Prostate gland (tissue), 2 donors: ENCODE measurements at regions not wholly inside any gene's neighbourhood (a gene's known extent, or its start where the extent isn't known, plus 50 kb on each side); places are given as distances from the start of the nearest gene placed in this dataset.

Source experiments
- DNase-seq: peaks from one replicate; pipeline ENCODE4 v3.0.0-alpha.2; 2019; ENCODE audit warnings: low spot score
- H3K27ac ChIP-seq, 2 donors: fragments of 200-600 bp; sonication (generic); 2 replicates each; pipeline ENCODE4 v1.5.1; 2017 to 2019
- H3K27me3 ChIP-seq: fragments of 200-600 bp; sonication (generic); replicated peaks from 2 replicates; pipeline ENCODE4 v1.5.1; 2019; ENCODE audit not compliant: insufficient read depth
- H3K36me3 ChIP-seq, 2 donors: fragments of 200-600 bp; sonication (generic); 1 replicate in 1 of 2; 2 replicates in 1 of 2; pipeline versions ENCODE4 v1.5.1 to v1.8.1; 2017 to 2019
- H3K4me1 ChIP-seq: fragments of 200-600 bp; sonication (generic); replicated peaks from 2 replicates; pipeline ENCODE4 v1.5.1; 2019
- H3K4me3 ChIP-seq, 2 donors: fragments of 200-600 bp; sonication (generic); 2 replicates each; pipeline ENCODE4 v1.5.1; 2017 to 2019
- H3K9me3 ChIP-seq: fragments of 200-600 bp; sonication (generic); 2 replicates; pipeline ENCODE4 v1.5.1; 2017
- CTCF ChIP-seq, 4 experiments: fragments of 200-600 bp in 2 of 4; fragments of 450-650 bp in 2 of 4; sonication (generic) in 2 of 4; IDR thresholded peaks; 1 replicate in 3 of 4; 2 replicates in 1 of 4; pipeline ENCODE4 v1.5.1; 2016 to 2019; ENCODE audit warnings: antibody characterized with exemption in 4 of 4, mild to moderate bottlenecking in 2 of 4, moderate library complexity in 2 of 4
- POLR2A ChIP-seq: fragments of 450-650 bp; IDR thresholded peaks from one replicate; pipeline ENCODE4 v1.6.1; 2016; ENCODE audit warnings: antibody characterized with exemption, mild to moderate bottlenecking
- POLR2AphosphoS5 ChIP-seq: sonication (generic); formaldehyde crosslinking; IDR thresholded peaks from one replicate; pipeline ENCODE4 v1.6.1; 2017; ENCODE audit warnings: antibody characterized with exemption
- WGBS: methylation state at CpG from one replicate; pipeline ENCODE4 v1.1.5; 2018; 5-methylcytosine and 5-hydroxymethylcytosine counted together
- intact Hi-C: fragments of 100-400 bp; cut with DNase I; formaldehyde crosslinking; loops from one replicate; pipeline ENCODE4 v1.14.2; 2022

- peak; percentile 65 for DNase-seq
- H3K27me3 ChIP-seq = no peaks in the 10 kb centered on the region
- TF ChIP-seq CTCF (IDR thresholded peaks at IDR 0.05) (no peak), POLR2A (no peak), POLR2AphosphoS5 (peak; percentile 67)
- 16% methylated on average over 6 of the region's 6 CpGs for WGBS
- no peaks in the 10 kb centered on the region for H3K9me3 ChIP-seq
- H3K4me1 ChIP-seq = peaks cover 4% of the 10 kb centered on the region
- no peak overlapping the region for H3K4me3 ChIP-seq
- H3K27ac ChIP-seq = peak overlapping the region; percentile 52 to 63
- intact Hi-C loops = no loop called here
- no peaks in the 10 kb centered on the region for H3K36me3 ChIP-seq
Observed at GRCh38 chr13:72194523-72194922, 327.5 kb upstream of the DACH1 start.

GRCh38 chr13:72186730-72187422 lies 319.9 kb upstream of the DACH1 start:
- intact Hi-C loops = no loop called here
- TF ChIP-seq POLR2AphosphoS5 = peak; percentile 90
- peak in 1 of 4 experiments; percentile 1 for TF ChIP-seq CTCF (IDR thresholded peaks at IDR 0.05)
- TF ChIP-seq POLR2A = no peak
- H3K27ac ChIP-seq = peak overlapping the region; percentile 78 to 82

GRCh38 chr13:72185776-72186175 lies 318.8 kb upstream of the DACH1 start:
- Histone ChIP-seq H3K9me3 (no peaks in the 10 kb centered on the region), H3K36me3 (no peaks in the 10 kb centered on the region), H3K27me3 (no peaks in the 10 kb centered on the region), H3K4me1 (no peaks in the 10 kb centered on the region), H3K4me3 (no peak overlapping the region), H3K27ac (peak overlapping the region in 1 of 2 donors; percentile 82)
- intact Hi-C loops = no loop called here
- no peak for TF ChIP-seq CTCF (IDR thresholded peaks at IDR 0.05)
- no peak for TF ChIP-seq POLR2AphosphoS5
- TF ChIP-seq POLR2A = no peak
- DNase-seq = no peak

More at GRCh38 chr13:72186730-72187422, 319.9 kb upstream of the DACH1 start:
- Histone ChIP-seq H3K36me3 (no peaks in the 10 kb centered on the region), H3K4me1 (no peaks in the 10 kb centered on the region), H3K9me3 (no peaks in the 10 kb centered on the region), H3K4me3 (no peak overlapping the region), H3K27me3 (no peaks in the 10 kb centered on the region)
- peak; percentile 81 for DNase-seq
- WGBS = 39% methylated on average over 7 of the region's 7 CpGs

- no peak for DNase-seq
- no peak overlapping the region for H3K27ac ChIP-seq
- H3K4me3 ChIP-seq = no peak overlapping the region
- intact Hi-C loops = no loop called here
- TF ChIP-seq POLR2A (no peak), CTCF (IDR thresholded peaks at IDR 0.05) (no peak), POLR2AphosphoS5 (no peak)
- H3K36me3 ChIP-seq = no peaks in the 10 kb centered on the region
- 90% methylated on average over 2 of the region's 2 CpGs for WGBS
- H3K9me3 ChIP-seq = no peaks in the 10 kb centered on the region
- H3K4me1 ChIP-seq = no peaks in the 10 kb centered on the region
- no peaks in the 10 kb centered on the region for H3K27me3 ChIP-seq
Observed at GRCh38 chr13:72181661-72182060, 314.7 kb upstream of the DACH1 start.
